AG10803 (cell line): ENCODE measurements at regions not wholly inside any gene's neighbourhood (a gene's known extent, or its start where the extent isn't known, plus 50 kb on each side); places are given as distances from the start of the nearest gene placed in this dataset.

ENCODE experiments used
- DNase-seq: peaks from one replicate; pipeline ENCODE4 v3.0.0; 2010; ENCODE audit warnings: low read depth
- H3K4me3 ChIP-seq: 2 replicates; pipeline ENCODE4 v1.5.1; 2011; ENCODE audit warnings: mild to moderate bottlenecking, low read length, control low read depth
- CTCF ChIP-seq: conservative IDR thresholded peaks from 2 replicates; pipeline ENCODE4 v1.5.1; 2011; ENCODE audit warnings: mild to moderate bottlenecking, low read length, control low read depth, inconsistent platforms

GRCh38 chr6:113078791-113079190 lies 731.7 kb downstream of the RFPL4B start:
- TF ChIP-seq CTCF: no peak
- no peak overlapping the region for H3K4me3 ChIP-seq
- no peak for DNase-seq

GRCh38 chr6:113082745-113083144 lies 735.6 kb downstream of the RFPL4B start:
- peak; percentile 59 for DNase-seq
- no peak for TF ChIP-seq CTCF
- no peak overlapping the region for H3K4me3 ChIP-seq

- DNase-seq: no peak
- no peak overlapping the region for H3K4me3 ChIP-seq
- no peak for TF ChIP-seq CTCF
Measured at GRCh38 chr6:113083947-113084346, 736.8 kb downstream of the RFPL4B start.

GRCh38 chr6:113089056-113089455 lies 741.9 kb downstream of the RFPL4B start:
- H3K4me3 ChIP-seq: no peak overlapping the region
- TF ChIP-seq CTCF: no peak
- DNase-seq: no peak

- no peak overlapping the region for H3K4me3 ChIP-seq
- TF ChIP-seq CTCF: no peak
- DNase-seq: no peak
Measured at GRCh38 chr6:113092795-113093194, 745.7 kb downstream of the RFPL4B start.

- TF ChIP-seq CTCF: no peak
- no peak for DNase-seq
- H3K4me3 ChIP-seq: no peak overlapping the region
Measured at GRCh38 chr6:113094779-113095178, 747.6 kb downstream of the RFPL4B start.

GRCh38 chr6:113095841-113096240 lies 748.7 kb downstream of the RFPL4B start:
- no peak for DNase-seq
- no peak for TF ChIP-seq CTCF
- no peak overlapping the region for H3K4me3 ChIP-seq
